Activated CD4-positive, alpha-beta T cell treated with anti-CD3 and anti-CD28 coated beads, Interleukin-10, Interleukin-2, amounts not matched to agents 100 ng/mL and 50 ng/mL, durations not matched to agents 16 hours and 8 hours (primary cell): ENCODE measurements at regions not wholly inside any gene's neighbourhood (a gene's known extent, or its start where the extent isn't known, plus 50 kb on each side); places are given as distances from the start of the nearest gene placed in this dataset.

Experiments used
- DNase-seq: peaks from one replicate; pipeline ENCODE4 v3.0.0-alpha.2; 2020

DNA sequence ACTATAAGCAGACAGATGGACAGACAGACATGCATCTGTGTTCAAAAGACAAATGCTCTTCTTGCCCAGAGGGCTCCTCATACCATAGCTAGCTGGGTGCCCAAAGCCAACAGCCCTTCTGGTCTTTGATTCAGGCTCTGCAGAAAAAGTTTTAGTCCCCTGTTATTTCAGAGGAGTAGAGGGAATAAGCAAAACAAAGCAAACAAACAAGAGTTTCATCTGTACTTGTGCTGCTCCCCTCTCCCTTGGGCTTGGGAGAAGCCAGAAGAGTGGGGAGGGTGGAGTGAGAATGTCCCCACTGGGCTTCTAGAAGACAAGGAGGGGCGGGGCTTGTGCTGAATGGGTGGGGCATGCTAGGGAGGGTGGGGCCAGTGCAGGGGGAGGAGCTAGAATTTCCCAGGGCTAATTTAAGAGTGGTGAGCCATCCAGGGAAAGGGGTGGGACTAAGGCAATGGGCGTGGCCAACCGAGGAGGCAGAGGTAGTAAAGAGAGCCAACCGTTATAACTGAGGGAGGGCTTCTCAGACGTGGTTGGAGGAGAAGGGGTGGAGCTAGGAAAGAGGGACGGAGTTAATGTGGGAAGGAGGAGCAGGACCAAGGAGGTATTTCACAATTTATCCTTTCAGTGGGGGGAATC lies 101.2 kb upstream of the MGMT start:
- no peak for DNase-seq

- DNase-seq = no peak
These were observed 100.6 kb upstream of the MGMT start for GRCh38 chr10:129366450-129366849.

DNA sequence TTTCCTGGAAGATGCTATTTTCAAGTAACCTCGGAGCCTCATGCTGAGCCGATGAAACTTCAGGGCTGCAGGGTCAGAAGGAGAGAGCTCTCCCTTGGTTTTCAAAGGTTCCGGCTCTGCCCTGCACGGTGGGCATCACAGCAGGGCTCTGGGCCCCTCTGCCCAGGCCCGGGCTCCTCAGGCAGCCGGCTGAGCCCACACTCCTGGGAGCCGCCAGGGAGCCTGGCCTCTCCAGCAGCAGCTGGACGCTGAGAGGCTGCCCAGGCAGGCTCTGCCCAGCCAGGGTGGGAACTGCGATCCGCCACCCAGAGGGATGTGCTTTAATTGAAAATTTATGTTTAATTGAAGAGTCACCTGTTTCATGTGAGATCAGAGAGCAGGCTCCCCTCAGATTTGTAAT lies 97.5 kb upstream of the MGMT start:
- no peak for DNase-seq

GRCh38 chr10:129371541-129371940 lies 95.5 kb upstream of the MGMT start:
- DNase-seq = no peak

DNA sequence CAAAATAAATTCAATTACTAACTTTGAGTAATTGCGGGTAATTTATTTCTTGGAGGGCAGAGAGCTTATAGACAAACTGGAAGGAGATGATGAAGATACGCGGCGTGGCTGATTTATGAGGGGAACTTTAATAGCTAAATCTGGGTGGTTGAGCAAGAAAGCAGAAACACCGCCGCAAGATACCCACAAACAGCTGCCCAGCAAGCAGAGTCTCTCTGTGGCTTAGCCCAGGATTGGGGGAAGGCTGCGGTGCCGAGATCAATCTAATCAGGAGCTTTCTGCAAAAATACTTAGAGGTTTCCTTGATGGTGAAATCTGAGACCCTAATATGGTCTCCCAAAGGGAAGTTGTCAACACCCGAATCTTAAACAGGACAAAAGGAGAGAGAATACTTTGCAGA lies 94.9 kb upstream of the MGMT start:
- no peak for DNase-seq

DNA sequence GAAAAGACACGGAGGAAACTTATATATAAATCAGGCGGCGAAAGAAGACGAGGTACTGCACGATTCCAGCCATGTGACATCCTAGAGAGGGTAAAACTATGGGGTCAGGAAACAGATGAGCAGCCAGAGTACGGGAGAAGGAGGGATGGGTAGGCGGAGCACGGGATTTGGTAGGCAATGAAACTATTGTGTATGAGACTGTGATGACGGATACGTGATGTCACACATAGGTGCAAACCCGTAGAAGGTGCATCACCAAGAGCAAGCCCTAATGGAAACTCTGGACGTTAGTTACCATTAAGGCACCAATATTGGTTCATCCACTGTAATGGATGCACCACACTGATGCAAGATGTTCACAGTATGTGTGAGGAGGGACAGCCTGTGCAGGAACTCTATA lies 93.8 kb upstream of the MGMT start:
- no peak for DNase-seq

GRCh38 chr10:129373718-129374117 lies 93.3 kb upstream of the MGMT start:
- no peak for DNase-seq

DNA sequence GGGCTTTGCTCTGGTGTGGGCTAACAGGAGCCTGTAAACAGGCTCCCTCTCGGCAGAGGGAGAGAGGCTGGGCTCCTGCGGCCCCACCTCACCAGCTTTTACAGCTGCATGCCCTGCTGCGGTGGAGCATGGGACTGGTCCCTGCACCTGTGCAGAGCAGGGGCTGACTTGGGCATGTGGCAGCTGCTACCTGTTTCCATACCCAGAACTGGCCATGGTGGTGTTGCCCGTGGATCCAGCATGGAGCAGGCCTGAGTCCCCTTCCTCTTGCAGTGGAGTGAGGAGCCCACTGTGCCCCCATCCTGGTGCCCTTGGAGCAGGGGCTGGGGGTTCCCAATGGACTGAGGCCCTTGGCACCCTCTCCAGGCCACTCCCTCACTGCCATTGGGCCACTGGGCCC lies 91.9 kb upstream of the MGMT start:
- no peak for DNase-seq

DNA sequence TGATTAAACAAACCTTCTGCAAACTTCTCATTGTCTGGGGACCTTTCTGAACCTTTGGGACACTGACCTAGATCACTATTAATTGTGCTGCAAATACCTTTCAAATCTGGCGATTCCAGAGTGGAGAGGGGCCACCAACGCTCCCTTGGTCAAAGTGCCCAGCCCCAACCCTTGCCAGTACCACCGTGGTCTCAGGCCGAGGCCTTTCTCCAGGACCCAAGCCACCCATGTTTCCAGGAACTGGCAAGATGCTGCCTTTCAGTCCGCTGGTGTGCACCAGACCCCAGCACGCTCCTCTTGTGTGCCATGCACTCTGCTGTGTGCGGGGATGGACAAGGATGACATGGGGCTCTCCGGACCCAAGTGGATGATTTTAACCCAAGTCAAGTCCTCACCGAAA lies 91.1 kb upstream of the MGMT start:
- no peak for DNase-seq

DNA sequence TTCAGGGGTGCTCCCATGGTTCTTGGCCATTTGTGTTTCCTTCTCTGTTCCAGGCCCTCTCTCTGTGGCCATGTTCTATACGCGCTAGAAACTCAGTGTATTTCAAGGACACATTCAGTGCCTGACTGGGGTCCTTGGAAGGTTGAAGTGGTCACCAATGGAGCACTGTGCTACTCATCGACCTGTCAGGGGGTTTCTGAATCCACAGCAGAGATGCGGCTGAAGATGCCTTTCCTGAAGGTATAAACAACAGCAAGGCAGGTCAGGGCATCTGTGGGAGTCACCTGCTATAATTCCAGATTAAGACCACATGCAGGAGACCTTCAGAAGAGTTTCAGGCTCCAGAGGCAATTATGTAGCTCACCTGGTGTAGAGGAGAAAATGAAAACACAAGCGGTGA lies 86.8 kb upstream of the MGMT start:
- DNase-seq = no peak

DNA sequence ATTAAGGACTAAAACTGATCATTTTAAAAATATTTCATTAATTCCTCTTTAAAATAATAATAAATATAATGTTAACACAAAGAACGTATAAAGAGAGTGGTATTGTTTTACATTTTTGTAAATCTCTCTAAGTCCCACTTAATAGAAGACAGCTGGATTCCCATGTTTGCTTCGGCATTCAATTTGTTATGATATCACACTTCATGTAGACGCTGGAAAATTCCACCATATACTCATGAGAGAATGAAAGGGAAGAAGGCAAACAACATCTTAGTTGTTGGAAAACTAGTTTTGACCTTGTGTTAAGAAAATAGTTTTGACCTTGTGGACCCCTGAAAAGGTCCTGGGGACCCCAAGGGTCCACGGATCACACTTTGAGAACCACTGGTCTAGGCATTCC lies 85.3 kb upstream of the MGMT start:
- no peak for DNase-seq

DNA sequence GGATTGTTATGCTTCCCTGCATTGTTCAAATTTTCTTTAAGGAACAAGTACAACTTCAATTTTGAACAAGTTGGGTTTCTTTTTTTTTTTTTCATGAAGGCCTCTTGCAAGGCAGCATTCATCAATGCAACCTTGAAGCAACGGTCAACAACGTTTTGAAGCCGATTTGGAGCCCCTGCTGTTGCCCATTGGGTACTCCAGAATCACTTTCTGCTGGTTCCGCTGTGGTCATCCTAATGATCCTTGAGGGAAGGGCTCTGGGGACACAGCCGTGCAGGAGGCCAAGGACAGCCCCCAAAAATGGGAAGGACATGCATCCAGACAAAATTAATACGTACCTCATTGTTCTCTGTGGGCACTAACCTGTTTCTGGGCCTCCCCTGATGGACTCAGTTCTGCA lies 84.6 kb upstream of the MGMT start:
- DNase-seq = no peak

DNA sequence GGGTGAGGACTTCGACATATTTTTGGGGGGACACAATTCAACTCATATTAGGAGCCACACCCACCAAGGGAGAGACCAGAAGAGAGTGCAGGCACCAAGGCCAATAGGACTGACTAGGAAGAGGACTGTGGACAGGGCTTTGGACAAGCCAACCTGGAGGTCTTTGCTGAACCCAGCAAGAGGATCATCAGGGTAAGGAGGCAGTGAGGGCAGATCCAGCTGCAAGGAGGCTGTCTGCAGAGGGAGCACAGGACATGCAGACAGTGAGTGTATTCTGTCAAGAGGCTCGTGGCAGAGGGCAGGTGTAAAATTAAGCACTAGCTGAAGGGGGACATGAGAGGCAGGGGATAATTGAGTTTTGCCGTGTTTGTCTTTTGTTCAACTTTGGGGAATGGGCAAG lies 83.4 kb upstream of the MGMT start:
- no peak for DNase-seq

GRCh38 chr10:129385600-129385999 lies 81.4 kb upstream of the MGMT start:
- DNase-seq = no peak

DNA sequence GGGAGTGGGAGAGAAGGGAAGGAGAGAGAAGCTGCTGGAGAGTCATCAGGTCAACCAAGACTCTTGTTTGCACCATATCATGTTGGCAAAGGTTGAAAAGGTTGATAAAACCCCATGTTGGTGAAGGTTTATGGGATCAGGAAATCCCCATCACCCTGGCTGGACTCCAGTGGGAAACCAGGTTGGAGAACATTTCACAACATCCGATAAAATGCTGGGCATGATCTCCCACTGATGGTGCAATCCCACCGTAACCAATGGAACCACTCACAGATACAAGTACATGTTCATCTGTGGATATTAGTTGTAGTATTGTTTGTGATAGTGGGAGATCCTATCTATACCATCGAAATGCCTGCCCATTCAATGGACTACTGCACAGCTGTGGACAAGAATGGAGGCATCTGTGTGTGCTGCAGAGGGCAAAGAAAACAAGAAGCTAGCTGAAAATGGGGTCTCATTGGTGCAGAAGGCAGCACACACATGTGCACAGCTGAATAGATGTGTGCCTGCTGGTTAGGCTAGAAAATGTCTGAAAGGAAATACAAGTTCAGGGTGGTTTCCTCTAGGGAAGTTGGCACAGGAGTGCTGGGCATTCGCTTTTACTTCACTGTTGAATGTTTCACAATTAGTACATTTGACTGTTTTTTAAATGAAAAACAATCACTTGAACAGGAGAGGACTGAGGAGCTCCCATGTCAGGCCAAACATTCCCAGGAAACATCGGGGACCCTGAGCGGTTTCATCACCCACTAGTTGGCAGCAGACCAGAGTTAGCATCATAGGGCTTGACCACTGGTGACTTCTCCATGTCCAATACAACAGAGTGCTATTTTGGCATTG lies 80.4 kb upstream of the MGMT start:
- DNase-seq = no peak

DNA sequence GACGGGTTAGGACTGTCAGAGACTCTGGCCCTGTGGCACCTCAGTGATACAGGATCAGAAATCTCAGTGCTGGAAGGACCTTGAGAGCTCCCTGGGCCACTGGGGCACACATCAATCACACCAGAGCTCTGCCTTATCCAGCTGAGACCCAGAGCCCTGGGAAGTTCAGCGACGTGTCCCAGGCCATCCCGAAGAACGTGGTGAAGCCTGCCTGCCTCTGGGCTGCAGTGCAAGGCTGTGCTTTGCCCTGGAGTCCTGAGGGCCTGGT lies 79.8 kb upstream of the MGMT start:
- DNase-seq = no peak

DNA sequence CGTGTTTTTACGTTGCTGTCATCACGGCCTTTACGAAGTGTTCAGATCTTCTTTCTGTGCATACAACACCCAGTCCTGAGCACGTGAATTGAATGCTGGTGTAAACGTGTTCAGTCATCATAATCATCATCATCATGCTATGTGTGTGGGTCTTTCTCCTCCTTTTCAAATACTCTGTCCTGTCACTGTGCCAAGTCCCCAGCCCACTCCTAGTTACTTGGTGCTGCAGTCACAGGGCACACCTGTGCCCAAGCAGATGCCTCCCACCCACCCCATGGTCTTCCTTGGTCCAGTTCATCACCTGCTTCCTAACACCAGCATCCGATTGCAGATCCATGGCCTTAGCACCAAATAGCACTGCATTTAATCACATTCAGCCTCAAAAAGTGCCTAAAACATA lies 78.6 kb upstream of the MGMT start:
- no peak for DNase-seq

DNA sequence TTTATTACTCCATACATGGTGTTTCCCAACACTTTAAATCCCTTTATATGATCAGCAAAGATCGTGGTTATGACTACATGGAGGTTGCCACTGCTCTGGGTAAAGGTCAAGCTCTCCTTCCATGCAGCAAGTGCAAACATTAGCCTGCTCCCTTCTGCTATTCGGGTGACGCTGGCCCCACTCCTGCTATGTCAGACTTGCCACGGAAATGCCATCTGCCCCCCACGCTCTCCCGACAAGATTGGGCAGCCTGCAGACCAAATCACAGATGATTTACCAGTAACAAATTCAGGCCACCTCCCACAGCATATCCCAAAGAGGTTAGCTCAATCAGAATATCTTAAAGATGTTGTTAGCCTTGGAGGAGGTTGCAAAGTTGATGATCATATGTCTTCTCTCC lies 77.8 kb upstream of the MGMT start:
- no peak for DNase-seq

GRCh38 chr10:129390147-129390546 lies 76.9 kb upstream of the MGMT start:
- no peak for DNase-seq

- DNase-seq = no peak
These were observed 76.3 kb upstream of the MGMT start for GRCh38 chr10:129390726-129391125.

DNA sequence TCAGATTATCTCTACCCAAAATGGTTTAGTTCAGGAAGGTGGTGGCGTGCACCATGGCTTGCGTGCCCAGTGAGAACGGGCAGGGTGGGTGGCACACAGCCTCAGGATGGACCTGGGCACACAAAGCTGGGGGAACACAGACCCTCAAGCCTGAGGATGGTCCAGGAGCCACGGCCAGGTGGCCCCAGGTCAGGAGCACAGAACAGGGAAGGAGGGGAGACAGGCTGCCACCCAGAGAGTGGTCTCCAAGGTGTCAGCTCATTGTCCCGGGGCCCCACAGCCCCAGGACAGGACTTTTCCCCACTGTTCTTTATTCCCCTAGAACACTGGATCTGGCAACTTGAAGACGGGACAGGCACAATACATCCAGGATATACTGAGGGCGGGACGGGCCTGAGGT lies 75.6 kb upstream of the MGMT start:
- no peak for DNase-seq

- no peak for DNase-seq
These were observed 74.2 kb upstream of the MGMT start for GRCh38 chr10:129392855-129393254.

- no peak for DNase-seq
These were observed 73.2 kb upstream of the MGMT start for GRCh38 chr10:129393812-129394211.

GRCh38 chr10:129394518-129395328 lies 72.3 kb upstream of the MGMT start:
- no peak for DNase-seq
